Activated CD8-positive, alpha-beta memory T cell treated with anti-CD3 and anti-CD28 coated beads for 1 hour (primary cell): ENCODE measurements at regions not wholly inside any gene's neighbourhood (a gene's known extent, or its start where the extent isn't known, plus 50 kb on each side); places are given as distances from the start of the nearest gene placed in this dataset.

ENCODE experiments used
- DNase-seq, 2 donors: peaks; one replicate each; pipeline ENCODE4 v3.0.0-alpha.2; 2020; ENCODE audit warnings: low read depth in 1 of 2; ENCODE audit errors: extremely low read depth in 1 of 2

DNA sequence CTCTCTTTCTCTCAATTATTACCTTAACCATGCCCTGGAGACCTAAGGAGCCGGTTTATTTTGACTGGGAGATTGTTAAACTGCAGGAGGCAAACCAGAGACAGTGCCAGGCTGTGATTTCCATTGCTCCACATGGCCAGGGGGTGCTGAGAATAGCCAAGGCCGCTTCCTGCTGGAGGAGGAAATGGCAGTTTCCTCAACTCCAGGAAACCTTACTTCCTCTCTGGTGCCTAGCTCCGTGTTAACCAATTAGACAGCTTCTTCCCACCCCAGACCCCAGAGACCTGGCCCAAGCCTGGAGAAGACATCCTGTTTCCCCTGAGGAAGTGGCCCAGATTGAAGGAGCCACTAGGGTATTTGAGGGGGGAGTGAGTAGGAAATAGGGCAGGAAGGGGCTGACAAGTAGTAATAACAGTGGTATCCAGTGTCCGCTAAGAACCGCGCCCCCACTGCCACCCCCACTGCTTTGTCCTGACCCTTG is 161.2 kb downstream of the PLPP3 start:
- DNase-seq: no peak

- no peak for DNase-seq
Observed at GRCh38 chr1:56417646-56418045, 161.7 kb downstream of the PLPP3 start.

- no peak for DNase-seq
Observed at GRCh38 chr1:56416495-56416894, 162.9 kb downstream of the PLPP3 start.

DNA sequence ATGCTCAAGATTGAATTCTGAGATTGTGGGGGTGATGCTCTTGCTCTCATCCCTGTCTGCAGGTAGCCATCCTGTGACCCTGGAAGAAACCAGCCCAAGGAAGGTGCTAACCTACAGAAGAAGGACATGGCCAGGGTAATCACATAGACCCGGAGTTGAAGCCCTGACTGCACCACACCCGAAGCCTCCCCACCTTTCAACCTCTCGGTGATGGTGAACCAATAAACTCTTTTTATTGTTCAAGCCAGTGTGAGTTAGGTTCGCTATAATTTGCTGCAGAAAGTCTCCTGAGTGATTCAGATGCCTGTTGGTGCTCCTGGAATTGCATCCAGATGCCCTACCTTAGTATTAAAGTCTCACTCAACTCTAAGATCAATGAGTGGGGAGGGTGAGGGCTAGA is 163.6 kb downstream of the PLPP3 start:
- DNase-seq: no peak

DNA sequence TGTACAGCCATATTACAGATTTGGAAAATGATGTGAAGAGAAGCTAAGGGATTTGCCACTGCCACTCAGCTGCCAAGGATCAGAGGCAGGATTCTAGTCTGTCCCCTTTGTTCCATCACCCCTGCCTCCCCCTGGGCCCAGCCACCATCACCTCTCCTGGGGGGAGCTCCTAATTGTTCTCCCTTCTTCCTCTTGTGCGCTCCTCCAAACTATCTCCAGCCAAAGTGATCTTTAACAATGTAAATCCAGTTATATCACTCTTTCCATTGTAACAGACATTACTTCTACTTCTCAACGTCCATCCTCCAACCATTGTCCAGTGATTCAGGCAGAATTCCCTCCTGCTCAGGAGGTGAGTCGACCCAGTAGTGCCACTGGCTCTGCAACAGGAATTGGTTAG is 164.1 kb downstream of the PLPP3 start:
- DNase-seq: no peak

GRCh38 chr1:56414728-56415224 is 164.6 kb downstream of the PLPP3 start:
- no peak for DNase-seq

GRCh38 chr1:56413671-56414199 is 165.6 kb downstream of the PLPP3 start:
- no peak for DNase-seq

DNA sequence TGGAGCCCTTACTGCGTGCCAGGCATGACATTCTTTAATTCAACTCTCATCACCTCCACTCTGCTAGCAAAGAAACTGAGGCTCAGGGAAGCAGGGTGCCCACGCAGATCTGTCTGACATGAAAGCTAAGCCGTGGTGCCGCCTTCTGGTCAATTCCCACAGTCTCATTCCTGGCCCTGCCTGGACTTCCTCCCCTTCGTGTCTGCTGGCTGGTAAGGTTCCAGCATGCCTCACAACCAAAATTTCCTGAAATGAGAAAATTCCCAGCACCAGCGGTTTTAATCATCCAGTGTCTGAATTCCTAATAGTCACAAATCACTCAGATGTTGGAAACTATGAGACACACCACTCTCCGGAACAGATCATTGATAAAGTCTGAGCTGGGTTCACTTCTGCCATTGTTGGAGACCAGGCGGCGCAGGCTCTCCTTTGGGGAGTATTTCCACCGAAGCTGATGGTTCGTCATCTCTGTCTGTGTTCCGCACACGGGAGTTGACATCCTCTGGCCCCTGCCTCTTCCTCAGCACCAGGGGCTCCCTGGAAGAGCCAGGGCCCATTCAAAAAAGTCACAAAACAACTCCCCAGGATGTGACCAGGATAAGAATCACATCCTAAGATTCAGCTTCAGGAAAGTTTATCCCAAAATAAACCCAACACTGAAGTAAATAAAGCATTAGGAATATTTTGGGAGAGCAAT is 167.7 kb downstream of the PLPP3 start:
- no peak for DNase-seq

DNA sequence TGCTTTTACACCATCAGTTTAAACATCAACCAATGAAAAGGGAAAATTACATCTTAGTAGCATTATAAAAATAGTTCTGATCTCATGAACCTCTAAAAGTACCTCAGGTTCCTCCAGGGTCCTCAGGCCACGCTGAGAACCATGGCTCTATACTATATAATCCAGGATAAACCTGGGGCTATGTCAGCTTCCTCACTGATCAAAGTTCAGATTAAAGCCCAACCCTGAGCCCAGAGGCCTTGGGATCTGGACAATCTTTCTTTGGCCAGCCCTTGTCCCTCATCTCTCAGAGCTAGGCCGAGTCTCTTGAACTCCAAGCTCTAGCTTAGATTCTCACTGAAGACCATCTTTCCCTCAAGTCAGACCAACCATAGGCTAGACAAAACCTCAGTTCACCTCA is 168.3 kb downstream of the PLPP3 start:
- DNase-seq: no peak

GRCh38 chr1:56410405-56410804 is 169.0 kb downstream of the PLPP3 start:
- no peak for DNase-seq

- no peak for DNase-seq
Observed at GRCh38 chr1:56409112-56409691, 170.2 kb downstream of the PLPP3 start.

DNA sequence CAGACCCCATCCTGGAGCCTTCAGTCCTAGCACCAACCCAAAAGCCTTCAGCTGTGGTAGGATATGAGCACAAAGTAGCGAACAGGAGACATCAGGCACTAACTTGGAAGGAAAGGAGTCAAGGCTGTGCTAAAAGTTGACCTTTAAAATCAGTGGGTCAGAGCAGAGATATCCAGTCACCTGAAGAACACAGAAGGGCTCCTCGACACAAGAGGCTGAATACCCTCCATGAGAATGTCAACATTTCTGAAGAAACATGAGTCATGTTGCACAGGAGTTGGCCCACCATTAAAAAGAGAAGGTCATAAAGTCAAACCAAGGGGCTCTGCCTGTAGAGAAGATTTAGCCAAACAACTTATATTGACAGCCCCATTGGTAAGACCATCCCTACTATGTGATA is 172.5 kb downstream of the PLPP3 start:
- DNase-seq: no peak

- no peak for DNase-seq
Observed at GRCh38 chr1:56404561-56405030, 174.8 kb downstream of the PLPP3 start.

GRCh38 chr1:56404066-56404465 is 175.3 kb downstream of the PLPP3 start:
- DNase-seq: no peak

- no peak for DNase-seq
Observed at GRCh38 chr1:56403321-56403720, 176.0 kb downstream of the PLPP3 start.

DNA sequence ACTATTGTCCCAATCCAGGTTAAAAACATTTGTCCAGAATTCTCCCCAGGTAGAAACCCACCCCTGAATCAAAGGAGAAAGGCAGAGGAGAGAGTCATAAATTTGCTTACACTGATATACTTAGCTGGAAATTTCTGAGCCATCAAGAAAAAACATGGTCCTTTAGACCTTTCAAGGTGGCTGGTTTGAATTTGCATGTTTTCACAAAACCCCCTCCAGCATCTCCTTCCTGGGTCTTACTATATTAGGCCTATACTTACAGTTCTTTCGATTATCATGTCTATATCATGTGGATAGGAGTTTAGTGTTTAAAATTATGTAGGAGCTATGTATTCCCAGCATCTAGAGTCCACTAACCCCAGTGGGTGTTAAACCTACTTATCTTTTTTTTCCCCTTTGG is 178.2 kb downstream of the PLPP3 start:
- no peak for DNase-seq

DNA sequence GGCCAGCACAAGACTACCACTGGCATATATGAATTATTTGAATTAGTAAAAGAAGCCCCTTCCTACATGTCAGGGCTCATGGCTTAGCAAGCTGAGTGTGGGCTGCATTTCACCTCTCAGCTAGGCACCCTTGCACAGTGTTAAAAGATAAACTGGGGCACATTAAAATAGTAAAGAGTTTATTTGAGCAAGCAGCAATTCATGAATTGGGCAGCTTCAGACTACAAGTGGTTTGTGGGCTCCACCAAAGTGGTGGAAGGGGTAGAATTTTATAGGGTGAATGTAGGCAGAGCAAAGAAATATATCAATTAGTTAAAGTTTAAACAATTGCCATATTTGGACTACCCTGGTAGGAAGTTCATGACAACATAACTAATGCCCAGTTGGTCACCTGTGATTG is 178.8 kb downstream of the PLPP3 start:
- no peak for DNase-seq

DNA sequence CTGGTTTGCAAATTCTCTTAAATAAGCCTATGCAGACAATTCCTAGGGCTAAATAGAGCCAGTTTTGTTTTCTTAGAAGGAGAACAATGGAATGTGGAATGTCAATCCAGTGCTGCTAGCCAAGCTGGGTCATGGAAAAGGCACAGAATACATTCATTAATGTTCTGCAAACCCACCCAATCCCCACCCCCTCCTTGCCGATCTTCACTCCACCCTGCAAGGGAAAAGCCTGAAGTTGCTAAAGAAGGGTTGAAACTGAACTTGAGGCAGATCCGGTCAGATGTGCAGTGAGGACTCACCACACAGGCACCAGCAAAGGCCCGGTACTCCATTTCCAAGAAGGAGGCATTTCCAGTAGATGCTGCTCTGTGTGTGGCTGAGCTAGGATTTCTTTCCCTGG is 179.6 kb downstream of the PLPP3 start:
- no peak for DNase-seq

DNA sequence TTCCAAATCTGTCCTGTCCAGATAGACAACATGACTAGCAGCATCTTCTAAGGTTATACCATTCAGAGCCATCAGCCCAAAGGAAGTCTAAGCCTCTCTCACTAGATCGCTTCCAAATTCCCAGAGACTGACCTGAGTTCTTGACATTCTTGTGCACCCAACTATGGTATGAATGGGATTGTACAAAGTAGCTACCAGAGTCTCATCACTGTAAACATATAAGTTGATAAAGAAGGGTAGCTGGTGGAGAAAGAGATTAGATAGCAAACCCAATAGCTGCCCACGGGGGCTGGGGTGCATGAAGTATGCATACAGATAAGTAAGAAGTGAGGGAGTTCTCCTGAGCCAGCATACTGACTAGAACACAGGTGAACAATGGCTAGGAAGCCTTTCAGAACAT is 180.0 kb downstream of the PLPP3 start:
- DNase-seq: no peak

- DNase-seq: no peak
Observed at GRCh38 chr1:56397811-56398231, 181.5 kb downstream of the PLPP3 start.

GRCh38 chr1:56397409-56397808 is 182.0 kb downstream of the PLPP3 start:
- no peak for DNase-seq

DNA sequence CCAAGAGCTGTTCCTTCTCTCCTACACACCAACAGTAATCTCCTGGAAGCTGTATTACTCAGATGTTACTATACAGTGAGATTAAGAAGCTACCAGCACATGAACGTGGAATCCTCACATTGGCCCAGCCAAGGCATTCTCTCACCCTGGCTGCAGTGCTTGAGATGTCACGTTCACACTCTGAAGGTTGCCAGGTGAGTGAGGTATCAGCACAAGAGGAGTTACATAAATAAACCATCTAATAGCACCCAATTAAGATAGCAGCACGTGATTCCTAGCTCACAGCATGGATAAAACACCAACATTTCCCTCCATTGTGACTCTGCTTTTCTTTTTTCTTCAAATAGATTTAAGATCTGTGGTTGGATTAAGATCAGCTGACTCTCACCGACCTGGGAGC is 182.8 kb downstream of the PLPP3 start:
- no peak for DNase-seq
